ENCODE measurements at regions not wholly inside any gene's neighbourhood (a gene's known extent, or its start where the extent isn't known, plus 50 kb on each side); places are given as distances from the start of the nearest gene placed in this dataset.

- TF ChIP-seq SP1 (IDR thresholded peaks at IDR 0.05; ENCODE audit: low read depth), result no peak
- no peak for TF ChIP-seq POLR2AphosphoS5 (IDR thresholded peaks at IDR 0.05; ENCODE audit: low read depth, low read length)
- no peak for TF ChIP-seq EZH2phosphoT487 (IDR thresholded peaks at IDR 0.05; ENCODE audit: borderline replicate concordance)
- TF ChIP-seq YY1 (IDR thresholded peaks at IDR 0.05; ENCODE audit: extremely low read depth, insufficient replicate concordance, low read depth, low read length), result no peak
- no peak for TF ChIP-seq SRF (IDR thresholded peaks at IDR 0.05; ENCODE audit: low read depth)
These were observed 70.8 kb downstream of the ACTL7B start (continued) for GRCh38 chr9:108784998-108785397.

DNA sequence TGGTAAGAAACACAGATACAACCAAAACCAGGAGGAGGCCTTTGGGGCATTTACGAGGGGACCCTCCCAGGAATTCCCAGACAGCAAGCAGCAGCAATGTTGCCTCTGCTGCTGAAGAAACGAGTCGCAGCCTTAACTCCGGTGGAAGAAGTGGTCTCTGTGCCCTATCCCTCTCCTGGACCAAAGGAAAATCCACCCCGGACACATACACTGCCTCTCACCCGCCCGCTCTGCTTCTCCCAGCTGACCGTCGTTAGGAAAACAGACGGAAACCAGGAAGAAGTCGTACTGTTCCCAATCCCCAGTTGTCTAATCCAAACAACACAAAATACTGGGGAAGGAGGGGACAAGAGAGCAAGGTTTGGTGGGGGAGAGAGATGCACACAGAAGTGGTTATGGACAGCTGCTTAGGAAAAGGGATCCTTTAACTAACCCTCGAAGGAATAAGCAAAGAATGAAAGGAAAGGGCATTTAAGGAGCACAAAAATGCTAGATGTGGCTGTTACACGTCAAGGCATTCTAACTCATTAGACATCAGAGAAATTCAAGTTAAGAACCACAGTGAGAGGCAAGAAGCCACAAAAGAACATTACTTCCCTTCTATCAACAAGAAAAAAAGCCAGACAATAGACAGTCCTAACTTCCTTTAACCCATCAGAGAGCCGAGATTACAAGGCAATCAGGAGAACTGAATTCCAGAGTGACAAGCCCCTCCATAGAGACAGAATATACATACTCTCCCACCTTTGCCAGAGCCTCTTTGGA lies 71.9 kb downstream of the ACTL7B start:
- TF ChIP-seq, protein P1, sequence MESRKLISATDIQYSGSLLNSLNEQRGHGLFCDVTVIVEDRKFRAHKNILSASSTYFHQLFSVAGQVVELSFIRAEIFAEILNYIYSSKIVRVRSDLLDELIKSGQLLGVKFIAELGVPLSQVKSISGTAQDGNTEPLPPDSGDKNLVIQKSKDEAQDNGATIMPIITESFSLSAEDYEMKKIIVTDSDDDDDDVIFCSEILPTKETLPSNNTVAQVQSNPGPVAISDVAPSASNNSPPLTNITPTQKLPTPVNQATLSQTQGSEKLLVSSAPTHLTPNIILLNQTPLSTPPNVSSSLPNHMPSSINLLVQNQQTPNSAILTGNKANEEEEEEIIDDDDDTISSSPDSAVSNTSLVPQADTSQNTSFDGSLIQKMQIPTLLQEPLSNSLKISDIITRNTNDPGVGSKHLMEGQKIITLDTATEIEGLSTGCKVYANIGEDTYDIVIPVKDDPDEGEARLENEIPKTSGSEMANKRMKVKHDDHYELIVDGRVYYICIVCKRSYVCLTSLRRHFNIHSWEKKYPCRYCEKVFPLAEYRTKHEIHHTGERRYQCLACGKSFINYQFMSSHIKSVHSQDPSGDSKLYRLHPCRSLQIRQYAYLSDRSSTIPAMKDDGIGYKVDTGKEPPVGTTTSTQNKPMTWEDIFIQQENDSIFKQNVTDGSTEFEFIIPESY (IDR thresholded peaks at IDR 0.05; ENCODE audit: extremely low read depth, insufficient replicate concordance, low read length), result no peak
- no peak for TF ChIP-seq EZH2 (IDR thresholded peaks at IDR 0.05)
- no peak for TF ChIP-seq ZFX (IDR thresholded peaks at IDR 0.05)
- no peak for TF ChIP-seq CTCF (IDR thresholded peaks at IDR 0.05 in 2 of 3, conservative IDR thresholded peaks at IDR 0.05 in 1 of 3; ENCODE audit: borderline replicate concordance in 1 of 3, insufficient read depth in 1 of 3, low read depth in 2 of 3, low read length in 2 of 3)
- Histone ChIP-seq H3K9ac (ENCODE audit: low read length) (no peak overlapping the region), H3K4me2 (ENCODE audit: low read length) (no peak overlapping the region), H3K4me1 (ENCODE audit: control insufficient read depth in 1 of 2, insufficient read depth in 2 of 2, low read length in 2 of 2) (peaks cover 15 to 18% of the 10 kb centered on the region in 2 experiments), H3K4me3 (replicated peaks in 1 of 2; ENCODE audit: low read depth in 1 of 2, low read length in 2 of 2) (no peak overlapping the region), H2AFZ (ENCODE audit: low read depth, low read length, poor library complexity, severe bottlenecking) (no peak overlapping the region), H4K20me1 (ENCODE audit: insufficient read depth) (no peaks in the 10 kb centered on the region), H3K79me2 (ENCODE audit: insufficient read depth, low read length) (no peaks in the 10 kb centered on the region), H3K36me3 (ENCODE audit: control insufficient read depth in 1 of 2, insufficient read depth in 2 of 2, low read length in 2 of 2) (no peaks in the 10 kb centered on the region), H3K9me3 (ENCODE audit: control insufficient read depth in 1 of 2, insufficient read depth in 1 of 2, low read depth in 1 of 2, low read length in 2 of 2) (no peaks in the 10 kb centered on the region), H3K27ac (ENCODE audit: low read depth, low read length) (no peak overlapping the region), H3K9me2 (ENCODE audit: insufficient read depth) (no peaks in the 10 kb centered on the region), H3K27me3 (ENCODE audit: insufficient read depth, low read length) (no peaks in the 10 kb centered on the region)
- no peak for ATAC-seq
- POLR2A ChIA-PET, result no interaction called here
- CTCF ChIA-PET, result no interaction called here
- no peak for DNase-seq (ENCODE audit: low read depth, low spot score)
- BruUV-seq (replicated peaks), result no TSS peak
- intact Hi-C loops (cut with micrococcal nuclease), result no loop called here
- RAD21 ChIA-PET (ENCODE audit: low non-redundant PET in 1 of 2, low total read pairs in 2 of 2, uncharacterized antibody in 2 of 2, unreplicated experiment in 2 of 2), result no interaction called here

Measured in HCT116 (cell line).